ENCODE measurements at regions not wholly inside any gene's neighbourhood (a gene's known extent, or its start where the extent isn't known, plus 50 kb on each side); places are given as distances from the start of the nearest gene placed in this dataset.

- no peak for TF ChIP-seq CTCF (conservative IDR thresholded peaks at IDR 0.05; ENCODE audit: low read depth, low read length)
- no peak overlapping the region for H3K4me3 ChIP-seq (ENCODE audit: low read depth, low read length)
- no peak for DNase-seq (ENCODE audit: low read depth)
Observed at GRCh38 chr5:44574678-44575077, 185.5 kb upstream of the FGF10 start.

GRCh38 chr5:44568519-44568918, 179.3 kb upstream of the FGF10 start:
- no peak for TF ChIP-seq CTCF (conservative IDR thresholded peaks at IDR 0.05; ENCODE audit: low read depth, low read length)
- DNase-seq (ENCODE audit: low read depth): no peak
- H3K4me3 ChIP-seq (ENCODE audit: low read depth, low read length): no peak overlapping the region

GRCh38 chr5:44565902-44566301, 176.7 kb upstream of the FGF10 start:
- no peak for DNase-seq (ENCODE audit: low read depth)
- no peak overlapping the region for H3K4me3 ChIP-seq (ENCODE audit: low read depth, low read length)
- TF ChIP-seq CTCF (conservative IDR thresholded peaks at IDR 0.05; ENCODE audit: low read depth, low read length): no peak

GRCh38 chr5:44565360-44565759, 176.1 kb upstream of the FGF10 start:
- TF ChIP-seq CTCF (conservative IDR thresholded peaks at IDR 0.05; ENCODE audit: low read depth, low read length): no peak
- DNase-seq (ENCODE audit: low read depth): no peak
- no peak overlapping the region for H3K4me3 ChIP-seq (ENCODE audit: low read depth, low read length)

- H3K4me3 ChIP-seq (ENCODE audit: low read depth, low read length): no peak overlapping the region
- no peak for TF ChIP-seq CTCF (conservative IDR thresholded peaks at IDR 0.05; ENCODE audit: low read depth, low read length)
- DNase-seq (ENCODE audit: low read depth): no peak
Observed at GRCh38 chr5:44546286-44546685, 157.1 kb upstream of the FGF10 start.

GRCh38 chr5:44543511-44543910, 154.3 kb upstream of the FGF10 start:
- DNase-seq (ENCODE audit: low read depth): no peak
- no peak for TF ChIP-seq CTCF (conservative IDR thresholded peaks at IDR 0.05; ENCODE audit: low read depth, low read length)

GRCh38 chr5:44542470-44542869, 153.2 kb upstream of the FGF10 start:
- no peak for DNase-seq (ENCODE audit: low read depth)
- no peak overlapping the region for H3K4me3 ChIP-seq (ENCODE audit: low read depth, low read length)
- no peak for TF ChIP-seq CTCF (conservative IDR thresholded peaks at IDR 0.05; ENCODE audit: low read depth, low read length)

More at GRCh38 chr5:44543511-44543910, 154.3 kb upstream of the FGF10 start:
- no peak overlapping the region for H3K4me3 ChIP-seq (ENCODE audit: low read depth, low read length)

Measured in epithelial cell of proximal tubule (primary cell).